H1 (cell line): ENCODE measurements at regions not wholly inside any gene's neighbourhood (a gene's known extent, or its start where the extent isn't known, plus 50 kb on each side); places are given as distances from the start of the nearest gene placed in this dataset.

ENCODE experiments used
- CTCF ChIA-PET: fragments of 300-600 bp; sonication (Branson Sonifier 250); formaldehyde crosslinking; loops from one replicate; lab custom pipeline; 2021; ENCODE audit not compliant: partially characterized antibody; lab: Charles Lee
- POLR2A ChIA-PET: fragments of 300-600 bp; sonication (Branson Sonifier 250); formaldehyde crosslinking; loops from one replicate; lab custom pipeline; 2021; ENCODE audit warnings: inconsistent platforms; ENCODE audit not compliant: partially characterized antibody; lab: Charles Lee
- DNase-seq, 2 experiments: peaks; one replicate each; pipeline versions ENCODE4 v3.0.0 to v3.0.0-alpha.2; 2010 to 2022; ENCODE audit warnings: low spot score in 2 of 2, low read depth in 1 of 2, mixed read lengths in 1 of 2
- FAIRE-seq: peaks from 2 replicates; lab custom pipeline; 2011; peaks lifted over from hg19 to GRCh38; lab: Jason Lieb, UNC
- H2AFZ ChIP-seq: 2 replicates; pipeline ENCODE4 v1.8.1; 2012; ENCODE audit warnings: low read length, inconsistent platforms
- H2AK5ac ChIP-seq: 2 replicates; pipeline ENCODE4 v1.6.1; 2013; ENCODE audit warnings: low read depth, low read length
- H2BK120ac ChIP-seq: replicated peaks from 2 replicates; pipeline ENCODE3; 2013; ENCODE audit warnings: low read depth, low read length, inconsistent platforms
- H2BK12ac ChIP-seq: 2 replicates; pipeline ENCODE4 v1.6.1; 2013; ENCODE audit warnings: low read depth, low read length
- H2BK15ac ChIP-seq: 2 replicates; pipeline ENCODE4 v1.6.1; 2013; ENCODE audit warnings: low read length
- H2BK20ac ChIP-seq: 2 replicates; pipeline ENCODE4 v1.6.1; 2013; ENCODE audit warnings: low read length
- H2BK5ac ChIP-seq: 2 replicates; pipeline ENCODE4 v1.6.1; 2013; ENCODE audit warnings: low read depth, low read length
- H3K14ac ChIP-seq: 2 replicates; pipeline ENCODE4 v1.6.1; 2013; ENCODE audit warnings: inconsistent platforms; ENCODE audit not compliant: insufficient read length
- H3K18ac ChIP-seq: 2 replicates; pipeline ENCODE4 v1.6.1; 2013; ENCODE audit warnings: low read length; ENCODE audit errors: extremely low read depth
- H3K23ac ChIP-seq: 2 replicates; pipeline ENCODE4 v1.6.1; 2013; ENCODE audit warnings: inconsistent platforms; ENCODE audit not compliant: insufficient read length
- H3K23me2 ChIP-seq: 2 replicates; pipeline ENCODE4 v1.6.1; 2013; ENCODE audit warnings: low read depth, low read length
- H3K27ac ChIP-seq: 2 replicates; pipeline ENCODE4 v1.6.1; 2011; ENCODE audit warnings: low read depth, low read length, inconsistent platforms
- H3K27me3 ChIP-seq, 4 experiments: replicated peaks in 1 of 4; 1 replicate in 1 of 4; 2 replicates in 3 of 4; pipeline versions ENCODE4 v1.6.1 to v1.8.1; 2011 to 2013; ENCODE audit warnings: low read length in 3 of 4, mild to moderate bottlenecking in 3 of 4, inconsistent platforms in 2 of 4, mixed read lengths in 2 of 4, moderate library complexity in 1 of 4; ENCODE audit not compliant: control insufficient read depth in 3 of 4, insufficient read depth in 3 of 4; ENCODE audit errors: extremely low read depth in 1 of 4
- H3K36me3 ChIP-seq, 4 experiments: 2 replicates each; pipeline versions ENCODE4 v1.6.1 to v1.8.1; 2011 to 2013; ENCODE audit warnings: mild to moderate bottlenecking in 4 of 4, low read length in 3 of 4, moderate library complexity in 2 of 4, control low read depth in 1 of 4, inconsistent platforms in 1 of 4; ENCODE audit not compliant: insufficient read depth in 4 of 4, control insufficient read depth in 2 of 4
- H3K4ac ChIP-seq: replicated peaks from 2 replicates; pipeline ENCODE3; 2013; ENCODE audit warnings: low read length, low read depth, mixed read lengths, inconsistent platforms; ENCODE audit not compliant: insufficient read length
- H3K4me1 ChIP-seq, 4 experiments: replicated peaks in 1 of 4; 1 replicate in 1 of 4; 2 replicates in 3 of 4; pipeline versions ENCODE4 v1.6.1 to v1.8.1; 2011 to 2013; ENCODE audit warnings: low read length in 3 of 4, inconsistent platforms in 2 of 4, mixed read lengths in 1 of 4; ENCODE audit not compliant: insufficient read depth in 4 of 4, control insufficient read depth in 3 of 4
- H3K4me2 ChIP-seq, 2 experiments: 2 replicates each; pipeline versions ENCODE4 v1.6.1 to v1.8.1; 2011 to 2013; ENCODE audit warnings: low read depth in 2 of 2, low read length in 2 of 2, control low read depth in 1 of 2, inconsistent platforms in 1 of 2, mild to moderate bottlenecking in 1 of 2; ENCODE audit not compliant: insufficient read depth in 1 of 2
- H3K4me3 ChIP-seq, 4 experiments: fragments of 200-600, 300-600 bp in 1 of 4; sonication (generic), shearing (Covaris generic), sonication (Bioruptor Twin) in 1 of 4; 2 replicates each; pipeline versions ENCODE4 v1.5.1 to v1.8.1; 2011 to 2016; ENCODE audit warnings: low read length in 4 of 4, low read depth in 3 of 4, control low read depth in 2 of 4, inconsistent platforms in 2 of 4, mild to moderate bottlenecking in 2 of 4, mixed read lengths in 1 of 4, moderate library complexity in 1 of 4; ENCODE audit not compliant: insufficient read depth in 2 of 4; ENCODE audit errors: extremely low read depth in 1 of 4
- H3K56ac ChIP-seq: replicated peaks from 2 replicates; pipeline ENCODE3; 2013; ENCODE audit warnings: low read depth, mild to moderate bottlenecking, mixed read lengths, low read length, inconsistent platforms; ENCODE audit not compliant: insufficient read length
- H3K79me1 ChIP-seq: 2 replicates; pipeline ENCODE4 v1.6.1; 2013; ENCODE audit warnings: low read depth, low read length, control low read depth
- H3K79me2 ChIP-seq, 2 experiments: 2 replicates each; pipeline versions ENCODE4 v1.6.1 to v1.8.1; 2012 to 2013; ENCODE audit warnings: low read length in 2 of 2, mild to moderate bottlenecking in 2 of 2, inconsistent platforms in 1 of 2; ENCODE audit not compliant: insufficient read depth in 2 of 2, control insufficient read depth in 1 of 2
- H3K9ac ChIP-seq, 4 experiments: replicated peaks in 1 of 4; 1 replicate in 1 of 4; 2 replicates in 3 of 4; pipeline versions ENCODE4 v1.6.1 to v1.8.1; 2011 to 2013; ENCODE audit warnings: low read depth in 3 of 4, low read length in 3 of 4, control low read depth in 2 of 4, mild to moderate bottlenecking in 2 of 4, moderate library complexity in 2 of 4, inconsistent platforms in 1 of 4; ENCODE audit errors: extremely low read depth in 1 of 4
- H3K9me3 ChIP-seq, 2 experiments: 2 replicates each; pipeline versions ENCODE4 v1.6.1 to v1.8.1; 2012 to 2013; ENCODE audit warnings: mild to moderate bottlenecking in 2 of 2, moderate library complexity in 2 of 2, control low read depth in 1 of 2, inconsistent platforms in 1 of 2, low read depth in 1 of 2, low read length in 1 of 2, mixed read lengths in 1 of 2; ENCODE audit not compliant: insufficient read depth in 2 of 2
- H4K20me1 ChIP-seq, 2 experiments: replicated peaks in 1 of 2; 2 replicates each; pipeline versions ENCODE3 to v1.8.1; 2011 to 2013; ENCODE audit warnings: inconsistent platforms in 2 of 2, low read length in 2 of 2, mild to moderate bottlenecking in 1 of 2; ENCODE audit not compliant: insufficient read depth in 2 of 2, control insufficient read depth in 1 of 2
- H4K5ac ChIP-seq: 2 replicates; pipeline ENCODE4 v1.6.1; 2013; ENCODE audit warnings: low read length, low read depth, mixed read lengths, inconsistent platforms; ENCODE audit not compliant: insufficient read length
- H4K8ac ChIP-seq: 2 replicates; pipeline ENCODE4 v1.8.0; 2013; ENCODE audit warnings: mild to moderate bottlenecking, moderate library complexity, low read length, inconsistent platforms; ENCODE audit not compliant: insufficient read depth; ENCODE audit errors: extremely low read depth
- H4K91ac ChIP-seq: replicated peaks from 2 replicates; pipeline ENCODE3; 2013; ENCODE audit warnings: low read length, mixed read lengths, inconsistent platforms; ENCODE audit not compliant: insufficient read length
- ATF2 ChIP-seq: IDR thresholded peaks from 2 replicates; pipeline ENCODE4 v1.6.1; 2012; ENCODE audit warnings: low read length, inconsistent platforms
- EGR1 ChIP-seq: IDR thresholded peaks from 2 replicates; pipeline ENCODE4 v1.6.1; 2011; ENCODE audit warnings: low read depth, low read length, borderline replicate concordance
- JUN ChIP-seq: IDR thresholded peaks from 2 replicates; pipeline ENCODE4 v1.6.1; 2011; ENCODE audit warnings: low read depth, mild to moderate bottlenecking, improper control_type of control experiment, low read length
- KDM4A ChIP-seq: IDR thresholded peaks from one replicate; pipeline ENCODE4 v1.7.1; 2012; ENCODE audit warnings: low read depth, mild to moderate bottlenecking, moderate library complexity, low read length, inconsistent platforms; ENCODE audit not compliant: severe bottlenecking
- MAX ChIP-seq: IDR thresholded peaks from 2 replicates; pipeline ENCODE4 v1.6.1; 2012; ENCODE audit warnings: inconsistent platforms
- PHF8 ChIP-seq: fragments of 200-600 bp; sonication (generic); conservative IDR thresholded peaks from 2 replicates; pipeline ENCODE4 v1.7.1; 2012; ENCODE audit warnings: low read depth, mild to moderate bottlenecking, inconsistent platforms, low read length, moderate library complexity
- POLR2AphosphoS5 ChIP-seq: IDR thresholded peaks from 2 replicates; pipeline ENCODE4 v1.6.1; 2011; ENCODE audit warnings: low read depth, low read length
- POU5F1 ChIP-seq: IDR thresholded peaks from 2 replicates; pipeline ENCODE4 v1.6.1; 2011; ENCODE audit warnings: low read depth, mild to moderate bottlenecking, low read length, moderate library complexity
- SP4 ChIP-seq: IDR thresholded peaks from 2 replicates; pipeline ENCODE4 v1.6.1; 2012; ENCODE audit warnings: low read length, inconsistent platforms
- YY1 ChIP-seq: IDR thresholded peaks from 2 replicates; pipeline ENCODE4 v1.6.1; 2011; ENCODE audit warnings: low read depth, mild to moderate bottlenecking, low read length
- WGBS, 2 experiments: shearing (Covaris generic) in 1 of 2; methylation state at CpG; one replicate each; pipeline versions ENCODE4 v1.1.6 to v1.1.7; 2013 to 2015; ENCODE audit warnings: low lambda C conversion rate in 2 of 2, mixed read lengths in 2 of 2, inconsistent platforms in 1 of 2, low coverage in 1 of 2, missing lambda C conversion rate in 1 of 2; ENCODE audit not compliant: insufficient replicate concordance in 2 of 2, insufficient coverage in 1 of 2, insufficient read length in 1 of 2; ENCODE audit errors: extremely low coverage in 1 of 2, missing lambda C conversion rate in 1 of 2; 5-methylcytosine and 5-hydroxymethylcytosine counted together

GRCh38 chr1:112247961-112248360 lies 148.1 kb upstream of the CTTNBP2NL start:
- CTCF ChIA-PET = interaction anchor here (1.3 kb wide), 1 partner anchor 52 kb away, joined by 3 read pairs; no protein-coding TSS in a partner anchor
- Histone ChIP-seq H2BK15ac (no peak overlapping the region), H3K23ac (no peak overlapping the region), H3K23me2 (no peaks in the 10 kb centered on the region), H2BK12ac (no peak overlapping the region), H2BK20ac (no peak overlapping the region), H3K9ac (no peak overlapping the region), H4K91ac (no peak overlapping the region), H2AK5ac (no peak overlapping the region), H3K4me2 (no peak overlapping the region), H3K36me3 (no peaks in the 10 kb centered on the region), H3K4me3 (no peak overlapping the region), H2AFZ (no peak overlapping the region), H3K4me1 (no peaks in the 10 kb centered on the region), H2BK120ac (no peak overlapping the region), H3K27me3 (no peaks in the 10 kb centered on the region), H3K79me2 (no peaks in the 10 kb centered on the region), H3K18ac (no peak overlapping the region), H4K5ac (no peak overlapping the region), H3K27ac (no peak overlapping the region), H3K4ac (no peak overlapping the region), H4K8ac (0 out of 2 replicates have a peak overlapping the region, but pooled peaks have one; percentile 41), H4K20me1 (no peaks in the 10 kb centered on the region), H3K14ac (no peak overlapping the region), H2BK5ac (no peak overlapping the region), H3K56ac (no peak overlapping the region), H3K79me1 (no peaks in the 10 kb centered on the region), H3K9me3 (no peaks in the 10 kb centered on the region)
- POLR2A ChIA-PET = interaction anchor here (1.8 kb wide), 1 partner anchor 11 kb away, joined by 4 read pairs; no protein-coding TSS in a partner anchor
- DNase-seq (no peak), FAIRE-seq (no peak)
- WGBS, 2 experiments = 82% methylated on average over 2 of the region's 2 CpGs; no CpG with 5 or more reads in 1 of the 2 experiments
- TF ChIP-seq JUN (no peak), ATF2 (no peak), MAX (no peak), YY1 (no peak), PHF8 (no peak), EGR1 (no peak), SP4 (no peak), POLR2AphosphoS5 (no peak), KDM4A (no peak), POU5F1 (no peak)
